ENCODE measurements at regions not wholly inside any gene's neighbourhood (a gene's known extent, or its start where the extent isn't known, plus 50 kb on each side); places are given as distances from the start of the nearest gene placed in this dataset.

DNA sequence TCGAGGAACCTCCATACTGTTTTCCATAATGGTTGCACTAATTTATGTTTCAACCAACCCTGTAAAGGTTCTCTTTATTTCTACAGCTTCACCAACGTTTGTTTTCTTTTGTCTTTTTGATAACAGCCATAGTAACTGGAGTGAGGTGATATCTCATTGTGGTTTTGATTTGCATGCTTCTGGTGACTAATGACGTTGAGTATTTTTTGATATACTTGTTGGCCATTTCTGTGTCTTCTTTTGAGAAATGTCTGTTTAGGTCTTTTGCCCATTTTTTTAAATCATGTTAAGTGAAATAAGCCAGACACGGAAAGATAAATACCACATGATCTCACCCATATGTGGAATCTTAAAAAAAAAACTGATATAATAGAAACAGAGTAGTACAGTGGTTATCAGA lies 74.8 kb upstream of the SMIM21 start:
- Histone ChIP-seq H3K27ac (no peak overlapping the region), H3K36me3 (no peaks in the 10 kb centered on the region), H3K4me1 (no peaks in the 10 kb centered on the region), H3K27me3 (no peaks in the 10 kb centered on the region), H3K4me3 (no peak overlapping the region), H3K9me3 (no peaks in the 10 kb centered on the region)
- 70 to 75% methylated on average over 3 to 4 of the region's 4 CpGs for WGBS, 2 donors (ENCODE audit: low coverage in 1 of 2)
- TF ChIP-seq POLR2A (IDR thresholded peaks at IDR 0.05) (no peak), EP300 (IDR thresholded peaks at IDR 0.05) (no peak)
- TF ChIP-seq, protein P1, sequence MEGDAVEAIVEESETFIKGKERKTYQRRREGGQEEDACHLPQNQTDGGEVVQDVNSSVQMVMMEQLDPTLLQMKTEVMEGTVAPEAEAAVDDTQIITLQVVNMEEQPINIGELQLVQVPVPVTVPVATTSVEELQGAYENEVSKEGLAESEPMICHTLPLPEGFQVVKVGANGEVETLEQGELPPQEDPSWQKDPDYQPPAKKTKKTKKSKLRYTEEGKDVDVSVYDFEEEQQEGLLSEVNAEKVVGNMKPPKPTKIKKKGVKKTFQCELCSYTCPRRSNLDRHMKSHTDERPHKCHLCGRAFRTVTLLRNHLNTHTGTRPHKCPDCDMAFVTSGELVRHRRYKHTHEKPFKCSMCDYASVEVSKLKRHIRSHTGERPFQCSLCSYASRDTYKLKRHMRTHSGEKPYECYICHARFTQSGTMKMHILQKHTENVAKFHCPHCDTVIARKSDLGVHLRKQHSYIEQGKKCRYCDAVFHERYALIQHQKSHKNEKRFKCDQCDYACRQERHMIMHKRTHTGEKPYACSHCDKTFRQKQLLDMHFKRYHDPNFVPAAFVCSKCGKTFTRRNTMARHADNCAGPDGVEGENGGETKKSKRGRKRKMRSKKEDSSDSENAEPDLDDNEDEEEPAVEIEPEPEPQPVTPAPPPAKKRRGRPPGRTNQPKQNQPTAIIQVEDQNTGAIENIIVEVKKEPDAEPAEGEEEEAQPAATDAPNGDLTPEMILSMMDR (IDR thresholded peaks at IDR 0.05) = no peak
- no peak for ATAC-seq

DNA sequence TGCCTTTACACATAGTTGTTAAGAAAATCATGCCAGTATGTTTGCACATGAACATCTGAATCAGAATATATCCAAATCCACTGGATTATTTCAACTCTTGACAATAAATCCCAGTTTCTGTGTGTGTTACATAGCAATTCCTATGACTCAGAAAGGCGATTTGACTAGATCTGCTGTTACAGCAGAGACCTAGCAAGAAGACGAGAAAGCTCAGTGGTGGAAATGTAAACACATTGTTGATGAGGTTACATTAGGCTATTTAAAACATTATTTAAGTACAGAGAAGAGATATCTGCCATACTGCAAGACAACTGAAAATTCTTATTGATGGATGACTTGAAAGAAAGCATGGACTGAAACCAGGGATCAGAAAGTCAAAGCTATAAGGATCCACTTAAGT lies 73.0 kb upstream of the SMIM21 start:
- H3K9me3 ChIP-seq = no peaks in the 10 kb centered on the region
- H3K4me1 ChIP-seq = no peaks in the 10 kb centered on the region
- no peaks in the 10 kb centered on the region for H3K27me3 ChIP-seq
- H3K27ac ChIP-seq = no peak overlapping the region
- TF ChIP-seq, protein P1 (IDR thresholded peaks at IDR 0.05) = no peak
- TF ChIP-seq POLR2A (IDR thresholded peaks at IDR 0.05) = no peak
- H3K36me3 ChIP-seq = no peaks in the 10 kb centered on the region
- 29 to 36% methylated on average over 2 of the region's 2 CpGs for WGBS, 2 donors (ENCODE audit: low coverage in 1 of 2)
- no peak for ATAC-seq
- no peak overlapping the region for H3K4me3 ChIP-seq

DNA sequence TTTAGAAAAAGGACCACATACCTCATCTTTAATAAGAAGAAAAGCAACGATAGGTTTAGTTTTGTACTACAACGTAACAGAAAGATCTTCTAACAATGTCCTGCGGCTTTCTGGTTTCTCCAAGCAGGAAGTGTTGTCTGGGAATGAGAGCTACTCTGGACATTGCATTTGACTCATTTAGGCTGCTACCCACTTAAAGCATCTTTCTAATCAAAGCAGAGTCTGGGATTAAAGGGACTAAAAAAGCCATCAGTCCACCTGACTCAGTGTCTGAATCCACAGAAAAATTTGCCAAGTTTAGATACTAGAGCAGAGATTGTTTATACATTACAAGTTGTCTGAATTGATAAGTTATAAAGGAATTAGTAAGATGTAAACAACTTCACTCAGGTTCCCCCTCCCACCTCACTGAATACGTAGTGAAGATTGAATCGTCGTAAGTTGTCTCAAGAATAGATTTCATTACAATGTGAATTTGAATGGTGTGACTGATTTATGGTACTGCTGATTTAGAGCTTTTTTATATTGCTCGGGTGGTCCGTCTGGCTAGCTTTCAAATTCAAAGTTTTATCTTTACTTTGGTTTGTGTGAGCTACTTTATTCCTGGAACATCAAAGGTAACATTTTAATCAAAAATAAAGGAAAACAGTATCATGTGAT lies 70.2 kb upstream of the SMIM21 start:
- H3K4me3 ChIP-seq = no peak overlapping the region
- no peak overlapping the region for H3K27ac ChIP-seq
- ATAC-seq = no peak
- H3K9me3 ChIP-seq = no peaks in the 10 kb centered on the region
- no peaks in the 10 kb centered on the region for H3K36me3 ChIP-seq
- H3K27me3 ChIP-seq = no peaks in the 10 kb centered on the region
- no peak for TF ChIP-seq POLR2AphosphoS5 (IDR thresholded peaks at IDR 0.05)
- TF ChIP-seq EP300 (IDR thresholded peaks at IDR 0.05) = no peak
- TF ChIP-seq, protein P1 (IDR thresholded peaks at IDR 0.05) = no peak
- no peak for TF ChIP-seq POLR2A (IDR thresholded peaks at IDR 0.05)
- 19 to 37% methylated on average over 8 of the region's 8 CpGs for WGBS, 2 donors (ENCODE audit: low coverage in 1 of 2)
- no peaks in the 10 kb centered on the region for H3K4me1 ChIP-seq

DNA sequence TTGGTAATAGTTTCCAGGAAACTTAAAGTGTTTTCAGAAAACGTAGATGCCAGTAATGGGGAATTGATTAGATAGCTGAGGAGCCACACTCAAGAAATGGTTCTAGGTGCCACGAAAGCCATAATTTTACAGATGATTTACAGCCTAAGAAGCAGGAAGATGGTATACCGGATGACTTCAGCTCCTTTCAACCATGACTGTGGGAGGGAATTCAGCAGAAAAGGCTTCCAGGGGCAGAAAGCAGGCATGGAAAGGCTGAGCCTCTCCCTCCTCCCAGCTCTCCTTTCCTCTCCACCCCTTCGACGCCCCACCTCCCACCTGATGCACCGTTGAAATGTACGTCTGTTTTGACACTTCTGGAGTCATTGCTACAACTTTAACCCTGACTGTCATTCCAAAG lies 68.6 kb upstream of the SMIM21 start:
- 61 to 62% methylated on average over 6 to 7 of the region's 7 CpGs for WGBS, 2 donors (ENCODE audit: low coverage in 1 of 2)
- ATAC-seq = no peak
- TF ChIP-seq POLR2AphosphoS5 (IDR thresholded peaks at IDR 0.05) (no peak), EP300 (IDR thresholded peaks at IDR 0.05) (no peak), POLR2A (IDR thresholded peaks at IDR 0.05) (no peak)
- TF ChIP-seq, protein P1 (IDR thresholded peaks at IDR 0.05) = no peak
- no peaks in the 10 kb centered on the region for H3K9me3 ChIP-seq
- H3K36me3 ChIP-seq = no peaks in the 10 kb centered on the region
- no peak overlapping the region for H3K4me3 ChIP-seq
- H3K27ac ChIP-seq = no peak overlapping the region
- H3K27me3 ChIP-seq = no peaks in the 10 kb centered on the region
- no peaks in the 10 kb centered on the region for H3K4me1 ChIP-seq

DNA sequence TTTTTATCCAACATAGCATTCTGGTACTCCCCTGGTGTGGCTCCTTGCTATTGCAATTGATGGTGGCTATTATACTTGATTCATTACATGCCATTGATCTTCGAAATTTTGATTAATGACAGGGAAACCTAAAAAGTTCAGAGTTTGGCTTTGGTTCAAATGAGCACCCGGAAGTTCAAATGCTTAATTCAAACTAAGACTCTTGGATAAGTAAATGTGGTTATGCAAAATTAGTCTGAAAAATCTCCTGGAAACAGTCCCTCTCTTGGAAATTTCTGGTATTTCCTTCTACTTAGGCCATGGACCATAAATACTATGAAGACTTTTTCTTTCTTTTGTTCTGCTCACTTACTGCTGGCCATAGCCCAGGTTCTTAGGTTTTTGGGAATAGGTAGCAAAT lies 65.3 kb upstream of the SMIM21 start:
- no peak for TF ChIP-seq POLR2AphosphoS5 (IDR thresholded peaks at IDR 0.05)
- no peak for TF ChIP-seq EP300 (IDR thresholded peaks at IDR 0.05)
- TF ChIP-seq, protein P1 (IDR thresholded peaks at IDR 0.05) = no peak
- no peak for TF ChIP-seq POLR2A (IDR thresholded peaks at IDR 0.05)
- H3K27me3 ChIP-seq = no peaks in the 10 kb centered on the region
- 64 to 75% methylated on average over 1 to 2 of the region's 2 CpGs for WGBS, 2 donors (ENCODE audit: low coverage in 1 of 2)
- no peaks in the 10 kb centered on the region for H3K9me3 ChIP-seq
- no peaks in the 10 kb centered on the region for H3K4me1 ChIP-seq
- no peaks in the 10 kb centered on the region for H3K36me3 ChIP-seq
- H3K27ac ChIP-seq = no peak overlapping the region
- H3K4me3 ChIP-seq = no peak overlapping the region
- ATAC-seq = no peak
